ENCODE measurements at regions not wholly inside any gene's neighbourhood (a gene's known extent, or its start where the extent isn't known, plus 50 kb on each side); places are given as distances from the start of the nearest gene placed in this dataset.

GRCh38 chr7:32167256-32167655 lies 97.0 kb upstream of the PDE1C start:
- TF ChIP-seq CTCF (IDR thresholded peaks at IDR 0.05; ENCODE audit: borderline replicate concordance) = no peak
- Histone ChIP-seq H3K4me1 (peaks cover 23% of the 10 kb centered on the region), H3K36me3 (no peaks in the 10 kb centered on the region), H3K9me3 (replicated peaks) (no peaks in the 10 kb centered on the region), H3K4me3 (no peak overlapping the region), H3K27me3 (ENCODE audit: low read depth) (no peaks in the 10 kb centered on the region), H3K27ac (replicated peaks) (no peak overlapping the region)
- intact Hi-C loops (cut with micrococcal nuclease) = no loop called here
- DNase-seq = no peak

GRCh38 chr7:32164341-32164996 lies 94.3 kb upstream of the PDE1C start:
- Histone ChIP-seq H3K27me3 (ENCODE audit: low read depth) (no peaks in the 10 kb centered on the region), H3K9me3 (replicated peaks) (no peaks in the 10 kb centered on the region), H3K4me3 (no peak overlapping the region), H3K4me1 (peaks cover 37% of the 10 kb centered on the region), H3K36me3 (no peaks in the 10 kb centered on the region), H3K27ac (replicated peaks) (peak overlapping the region; percentile 82)
- intact Hi-C loops (cut with micrococcal nuclease) = no loop called here
- peak; percentile 67 for TF ChIP-seq CTCF (IDR thresholded peaks at IDR 0.05; ENCODE audit: borderline replicate concordance)
- no peak for DNase-seq

DNA sequence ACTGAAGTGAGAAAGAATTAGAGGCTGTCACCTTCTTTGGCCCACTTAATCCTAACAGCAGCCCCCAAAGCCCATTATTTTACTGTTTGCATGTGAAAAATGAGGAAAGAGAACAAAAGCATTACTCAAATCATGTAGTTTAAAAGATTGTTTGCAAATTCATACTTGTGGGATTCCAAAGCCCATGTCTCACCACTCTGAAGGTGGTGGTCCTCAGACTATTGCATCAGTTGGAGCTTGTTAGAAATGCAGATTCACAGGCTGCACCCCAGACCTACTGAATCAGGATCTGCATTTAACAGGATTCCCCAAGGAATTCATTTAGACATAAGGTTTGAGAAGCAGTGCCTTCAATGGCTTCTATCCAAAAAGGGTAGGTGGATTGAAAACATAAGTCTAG lies 93.7 kb upstream of the PDE1C start:
- Histone ChIP-seq H3K4me1 (peaks cover 43% of the 10 kb centered on the region), H3K4me3 (no peak overlapping the region), H3K27ac (replicated peaks) (peak overlapping the region; percentile 82), H3K27me3 (ENCODE audit: low read depth) (no peaks in the 10 kb centered on the region), H3K36me3 (no peaks in the 10 kb centered on the region), H3K9me3 (replicated peaks) (no peaks in the 10 kb centered on the region)
- DNase-seq = no peak
- TF ChIP-seq CTCF (IDR thresholded peaks at IDR 0.05; ENCODE audit: borderline replicate concordance) = no peak
- intact Hi-C loops (cut with micrococcal nuclease) = no loop called here

DNA sequence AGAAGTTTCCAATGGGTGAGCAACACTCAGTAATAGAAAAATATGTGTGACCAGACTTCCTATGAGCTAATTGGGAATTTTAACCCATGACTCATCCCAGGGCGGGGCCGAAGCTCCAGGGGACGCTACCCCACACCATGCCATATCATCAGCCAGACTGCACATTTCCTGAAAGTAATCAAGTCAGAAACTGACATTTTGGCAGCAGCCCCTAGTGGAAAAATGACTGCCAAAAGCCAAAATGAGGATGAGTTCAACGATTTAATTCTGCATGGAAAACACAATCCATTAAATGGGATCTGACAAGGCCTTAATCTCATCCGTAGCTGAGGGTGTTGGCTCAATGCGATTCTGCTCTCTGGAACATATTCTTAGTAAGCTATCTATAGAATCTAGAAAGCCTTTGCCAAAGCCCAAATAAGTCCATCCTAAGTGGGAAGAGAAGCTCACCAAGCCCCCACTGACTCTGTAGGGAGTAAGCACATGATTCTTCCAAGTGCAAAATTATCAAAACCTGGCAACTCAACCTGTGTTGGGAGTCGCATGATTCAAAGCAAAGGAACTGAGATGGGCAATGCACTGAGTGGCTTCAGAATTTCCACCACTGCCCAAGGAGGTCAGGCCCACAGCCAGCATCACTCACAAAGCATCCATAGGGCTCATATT lies 93.1 kb upstream of the PDE1C start:
- Histone ChIP-seq H3K4me1 (peaks cover 49% of the 10 kb centered on the region), H3K4me3 (no peak overlapping the region), H3K36me3 (no peaks in the 10 kb centered on the region), H3K27me3 (ENCODE audit: low read depth) (no peaks in the 10 kb centered on the region), H3K9me3 (replicated peaks) (no peaks in the 10 kb centered on the region), H3K27ac (replicated peaks) (peak overlapping the region; percentile 82)
- no peak for TF ChIP-seq CTCF (IDR thresholded peaks at IDR 0.05; ENCODE audit: borderline replicate concordance)
- peak; percentile 65 for DNase-seq
- intact Hi-C loops (cut with micrococcal nuclease) = no loop called here

GRCh38 chr7:32161708-32162107 lies 91.5 kb upstream of the PDE1C start:
- no peaks in the 10 kb centered on the region for H3K27me3 ChIP-seq (ENCODE audit: low read depth)
- H3K4me1 ChIP-seq = peaks cover 63% of the 10 kb centered on the region
- TF ChIP-seq CTCF (IDR thresholded peaks at IDR 0.05; ENCODE audit: borderline replicate concordance) = no peak
- H3K4me3 ChIP-seq = no peak overlapping the region
- H3K36me3 ChIP-seq = no peaks in the 10 kb centered on the region
- peak overlapping the region; percentile 82 for H3K27ac ChIP-seq (replicated peaks)
- DNase-seq = no peak
- H3K9me3 ChIP-seq (replicated peaks) = no peaks in the 10 kb centered on the region
- intact Hi-C loops (cut with micrococcal nuclease) = no loop called here
